HCT116 (cell line): ENCODE measurements at regions not wholly inside any gene's neighbourhood (a gene's known extent, or its start where the extent isn't known, plus 50 kb on each side); places are given as distances from the start of the nearest gene placed in this dataset.

Experiments used
- ATAC-seq: fragments of 200-7000 bp; cut with Tn5 transposase; 2 replicates; pipeline ENCODE4 v1.9.1; 2020; ENCODE audit warnings: mild to moderate bottlenecking, moderate library complexity
- BruUV-seq: library from RNA; stranded (reverse); fragments of 400-500 nt; replicated peaks from 2 replicates; lab custom pipeline; 2021; lab: Mats Ljungman, UMichigan
- CTCF ChIA-PET: fragments of 300-600 bp; sonication (Branson Sonifier 250); formaldehyde crosslinking; loops from one replicate; lab custom pipeline; 2021; ENCODE audit warnings: antibody characterized with exemption; lab: Charles Lee
- POLR2A ChIA-PET: fragments of 300-600, 350-600 bp; sonication (Branson Sonifier 250); formaldehyde crosslinking; loops from one replicate; lab custom pipeline; 2021; ENCODE audit warnings: antibody characterized with exemption; lab: Charles Lee
- RAD21 ChIA-PET, 2 experiments: fragments of 300-600 bp; sonication (Branson Sonifier 250); formaldehyde crosslinking; loops; one replicate each; lab custom pipeline; 2023; ENCODE audit warnings: low total read pairs in 2 of 2; ENCODE audit not compliant: uncharacterized antibody in 2 of 2, unreplicated experiment in 2 of 2, low non-redundant PET in 1 of 2; lab: Charles Lee
- DNase-seq: peaks from one replicate; pipeline ENCODE4 v3.0.0-alpha.2; 2010; ENCODE audit warnings: low read depth, low spot score
- H2AFZ ChIP-seq: fragments of 200-600 bp; shearing (Covaris generic), sonication (generic); 2 replicates; pipeline ENCODE4 v1.6.1; 2017; ENCODE audit warnings: low read depth, mixed run types, mixed read lengths, antibody characterized with exemption, low read length; ENCODE audit not compliant: poor library complexity, severe bottlenecking
- H3K27ac ChIP-seq: 2 replicates; pipeline ENCODE4 v1.5.1; 2012; ENCODE audit warnings: low read depth, low read length
- H3K27me3 ChIP-seq: fragments of 200-600 bp; sonication (generic); 2 replicates; pipeline ENCODE4 v1.6.1; 2016; ENCODE audit warnings: mixed run types, low read length, mixed read lengths; ENCODE audit not compliant: insufficient read depth
- H3K36me3 ChIP-seq, 2 experiments: fragments of 200-500 bp in 1 of 2; fragments of 200-600 bp in 1 of 2; sonication (Bioruptor generic) in 1 of 2; sonication (generic) in 1 of 2; 2 replicates each; pipeline versions ENCODE4 v1.5.1 to v1.6.1; 2014 to 2016; ENCODE audit warnings: low read length in 2 of 2, inconsistent platforms in 1 of 2, mixed read lengths in 1 of 2, mixed run types in 1 of 2; ENCODE audit not compliant: insufficient read depth in 2 of 2, control insufficient read depth in 1 of 2
- H3K4me1 ChIP-seq, 2 experiments: fragments of 200-600 bp in 1 of 2; sonication (generic) in 1 of 2; 2 replicates each; pipeline versions ENCODE4 v1.5.1 to v1.6.1; 2012 to 2017; ENCODE audit warnings: low read length in 2 of 2, inconsistent platforms in 1 of 2, mild to moderate bottlenecking in 1 of 2, mixed read lengths in 1 of 2, mixed run types in 1 of 2, moderate library complexity in 1 of 2; ENCODE audit not compliant: insufficient read depth in 2 of 2, control insufficient read depth in 1 of 2
- H3K4me2 ChIP-seq: fragments of 200-600 bp; sonication (generic); 2 replicates; pipeline ENCODE4 v1.6.1; 2017; ENCODE audit warnings: mixed run types, low read length, mixed read lengths
- H3K4me3 ChIP-seq, 2 experiments: fragments of 200-600 bp in 1 of 2; sonication (generic) in 1 of 2; replicated peaks in 1 of 2; 2 replicates each; pipeline ENCODE4 v1.5.1; 2011 to 2016; ENCODE audit warnings: low read length in 2 of 2, control low read depth in 1 of 2, low read depth in 1 of 2, mild to moderate bottlenecking in 1 of 2, mixed read lengths in 1 of 2, mixed run types in 1 of 2
- H3K79me2 ChIP-seq: fragments of 200-600 bp; sonication (generic); 2 replicates; pipeline ENCODE4 v1.6.1; 2017; ENCODE audit warnings: mild to moderate bottlenecking, mixed run types, low read length, moderate library complexity, mixed read lengths; ENCODE audit not compliant: insufficient read depth
- H3K9ac ChIP-seq: fragments of 200-600 bp; sonication (generic); 2 replicates; pipeline ENCODE4 v1.6.1; 2016; ENCODE audit warnings: low read length, mixed read lengths
- H3K9me2 ChIP-seq: fragments of 200-600 bp; sonication (generic), shearing (Covaris generic); 2 replicates; pipeline ENCODE4 v1.6.1; 2017; ENCODE audit warnings: mixed run types, mild to moderate bottlenecking, moderate library complexity; ENCODE audit not compliant: insufficient read depth
- H3K9me3 ChIP-seq, 2 experiments: fragments of 200-500 bp in 1 of 2; fragments of 200-600 bp in 1 of 2; sonication (Bioruptor generic) in 1 of 2; sonication (generic) in 1 of 2; 2 replicates each; pipeline ENCODE4 v1.6.1; 2014 to 2017; ENCODE audit warnings: low read length in 2 of 2, mixed read lengths in 2 of 2, inconsistent platforms in 1 of 2, low read depth in 1 of 2, mild to moderate bottlenecking in 1 of 2, mixed run types in 1 of 2, moderate library complexity in 1 of 2; ENCODE audit not compliant: control insufficient read depth in 1 of 2, insufficient read depth in 1 of 2
- H4K20me1 ChIP-seq: fragments of 200-600 bp; sonication (generic), shearing (Covaris generic); 2 replicates; pipeline ENCODE4 v1.6.1; 2017; ENCODE audit warnings: mixed run types, mild to moderate bottlenecking, moderate library complexity; ENCODE audit not compliant: insufficient read depth
- CBX3 ChIP-seq: IDR thresholded peaks from 2 replicates; pipeline ENCODE4 v1.6.1; 2012; ENCODE audit warnings: low read depth
- CEBPB ChIP-seq: IDR thresholded peaks from 2 replicates; pipeline ENCODE4 v1.6.1; 2012; ENCODE audit warnings: low read depth
- EGR1 ChIP-seq: IDR thresholded peaks from 2 replicates; pipeline ENCODE4 v1.6.1; 2012; ENCODE audit warnings: low read depth
- ELF1 ChIP-seq: IDR thresholded peaks from 2 replicates; pipeline ENCODE4 v1.6.1; 2012; ENCODE audit warnings: low read depth, borderline replicate concordance
- EZH2 ChIP-seq: fragments of 200-600 bp; sonication (generic); IDR thresholded peaks from 2 replicates; pipeline ENCODE4 v1.6.1; 2017; ENCODE audit warnings: antibody characterized with exemption, mixed run types
- EZH2phosphoT487 ChIP-seq: fragments of 200-600 bp; IDR thresholded peaks from 2 replicates; pipeline ENCODE4 v1.6.1; 2018; ENCODE audit warnings: antibody characterized with exemption, borderline replicate concordance
- FOSL1 ChIP-seq: IDR thresholded peaks from 2 replicates; pipeline ENCODE4 v1.6.1; 2012; ENCODE audit warnings: low read depth
- JUND ChIP-seq: IDR thresholded peaks from 2 replicates; pipeline ENCODE4 v1.6.1; 2012
- POLR2AphosphoS5 ChIP-seq: IDR thresholded peaks from 2 replicates; pipeline ENCODE4 v1.6.1; 2011; ENCODE audit warnings: mild to moderate bottlenecking, low read depth, low read length, moderate library complexity
- RAD21 ChIP-seq: IDR thresholded peaks from 2 replicates; pipeline ENCODE4 v1.6.1; 2012; ENCODE audit warnings: low read depth, mild to moderate bottlenecking
- SIN3A ChIP-seq: IDR thresholded peaks from 2 replicates; pipeline ENCODE4 v1.6.1; 2012; ENCODE audit warnings: low read depth
- SP1 ChIP-seq: IDR thresholded peaks from 2 replicates; pipeline ENCODE4 v1.6.1; 2012; ENCODE audit warnings: low read depth
- SRF ChIP-seq: IDR thresholded peaks from 2 replicates; pipeline ENCODE4 v1.6.1; 2012; ENCODE audit warnings: low read depth
- TCF7L2 ChIP-seq: IDR thresholded peaks from 2 replicates; pipeline ENCODE4 v1.7.0; 2011; ENCODE audit warnings: borderline replicate concordance, inconsistent platforms; ENCODE audit not compliant: insufficient read depth, insufficient read length; ENCODE audit errors: extremely low read depth
- ZNF274 ChIP-seq: fragments of 200-500 bp; sonication (Bioruptor generic); IDR thresholded peaks from 2 replicates; pipeline ENCODE4 v1.6.1; 2014; ENCODE audit warnings: mild to moderate bottlenecking, low read depth, low read length, inconsistent platforms
- intact Hi-C: fragments of 100-400 bp; cut with micrococcal nuclease; formaldehyde crosslinking; loops from 2 replicates; pipeline ENCODE4 v1.10.0; 2022
- TF ChIP-seq, protein P1 (sequence below): IDR thresholded peaks from 2 replicates; pipeline ENCODE4 v1.6.1; 2012
- TF ChIP-seq, protein P2 (sequence below): IDR thresholded peaks from 2 replicates; pipeline ENCODE4 v1.6.1; 2012; ENCODE audit warnings: low read depth
- TF ChIP-seq, protein P3 (sequence below): IDR thresholded peaks from 2 replicates; pipeline ENCODE4 v1.6.1; 2012
- TF ChIP-seq, protein P4 (sequence below): IDR thresholded peaks from 2 replicates; pipeline ENCODE4 v1.6.1; 2011; ENCODE audit warnings: mild to moderate bottlenecking, low read length, moderate library complexity; ENCODE audit not compliant: insufficient replicate concordance; ENCODE audit errors: extremely low read depth

DNA sequence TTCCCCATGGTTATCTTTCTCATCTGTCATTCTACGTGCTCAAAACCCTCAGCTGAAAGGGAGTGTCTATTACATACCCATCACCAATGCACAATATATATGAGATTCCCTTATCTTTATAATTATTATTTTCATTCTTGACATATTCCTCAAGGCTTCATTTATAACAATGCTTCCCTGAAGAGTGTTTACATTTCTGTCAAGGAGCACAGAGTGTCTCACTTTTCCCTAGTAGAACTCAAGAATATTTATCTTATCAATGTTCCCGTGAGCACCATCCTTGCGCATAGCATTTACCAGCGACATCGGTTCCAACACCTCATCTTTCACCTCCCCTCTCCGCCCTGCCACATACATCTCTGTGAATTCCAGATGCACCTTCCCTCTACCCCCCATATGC is 250.6 kb downstream of the PLA2G4A start:
- no peak overlapping the region for H3K9ac ChIP-seq
- no peaks in the 10 kb centered on the region for H3K4me1 ChIP-seq
- H3K36me3 ChIP-seq, result no peaks in the 10 kb centered on the region
- H3K9me3 ChIP-seq, result no peaks in the 10 kb centered on the region
- H2AFZ ChIP-seq, result no peak overlapping the region
- no peak for ATAC-seq
- no peak overlapping the region for H3K4me3 ChIP-seq
- TF ChIP-seq POLR2AphosphoS5 (no peak), EZH2phosphoT487 (no peak), RAD21 (no peak), EGR1 (no peak), SRF (no peak), ZNF274 (no peak), JUND (no peak), CBX3 (no peak), SIN3A (no peak), SP1 (no peak), EZH2 (no peak), TCF7L2 (no peak), ELF1 (no peak), CEBPB (no peak), FOSL1 (no peak)
- TF ChIP-seq, protein P1, sequence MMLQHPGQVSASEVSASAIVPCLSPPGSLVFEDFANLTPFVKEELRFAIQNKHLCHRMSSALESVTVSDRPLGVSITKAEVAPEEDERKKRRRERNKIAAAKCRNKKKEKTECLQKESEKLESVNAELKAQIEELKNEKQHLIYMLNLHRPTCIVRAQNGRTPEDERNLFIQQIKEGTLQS, result no peak
- TF ChIP-seq, protein P2, sequence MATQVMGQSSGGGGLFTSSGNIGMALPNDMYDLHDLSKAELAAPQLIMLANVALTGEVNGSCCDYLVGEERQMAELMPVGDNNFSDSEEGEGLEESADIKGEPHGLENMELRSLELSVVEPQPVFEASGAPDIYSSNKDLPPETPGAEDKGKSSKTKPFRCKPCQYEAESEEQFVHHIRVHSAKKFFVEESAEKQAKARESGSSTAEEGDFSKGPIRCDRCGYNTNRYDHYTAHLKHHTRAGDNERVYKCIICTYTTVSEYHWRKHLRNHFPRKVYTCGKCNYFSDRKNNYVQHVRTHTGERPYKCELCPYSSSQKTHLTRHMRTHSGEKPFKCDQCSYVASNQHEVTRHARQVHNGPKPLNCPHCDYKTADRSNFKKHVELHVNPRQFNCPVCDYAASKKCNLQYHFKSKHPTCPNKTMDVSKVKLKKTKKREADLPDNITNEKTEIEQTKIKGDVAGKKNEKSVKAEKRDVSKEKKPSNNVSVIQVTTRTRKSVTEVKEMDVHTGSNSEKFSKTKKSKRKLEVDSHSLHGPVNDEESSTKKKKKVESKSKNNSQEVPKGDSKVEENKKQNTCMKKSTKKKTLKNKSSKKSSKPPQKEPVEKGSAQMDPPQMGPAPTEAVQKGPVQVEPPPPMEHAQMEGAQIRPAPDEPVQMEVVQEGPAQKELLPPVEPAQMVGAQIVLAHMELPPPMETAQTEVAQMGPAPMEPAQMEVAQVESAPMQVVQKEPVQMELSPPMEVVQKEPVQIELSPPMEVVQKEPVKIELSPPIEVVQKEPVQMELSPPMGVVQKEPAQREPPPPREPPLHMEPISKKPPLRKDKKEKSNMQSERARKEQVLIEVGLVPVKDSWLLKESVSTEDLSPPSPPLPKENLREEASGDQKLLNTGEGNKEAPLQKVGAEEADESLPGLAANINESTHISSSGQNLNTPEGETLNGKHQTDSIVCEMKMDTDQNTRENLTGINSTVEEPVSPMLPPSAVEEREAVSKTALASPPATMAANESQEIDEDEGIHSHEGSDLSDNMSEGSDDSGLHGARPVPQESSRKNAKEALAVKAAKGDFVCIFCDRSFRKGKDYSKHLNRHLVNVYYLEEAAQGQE, result no peak
- TF ChIP-seq, protein P3, sequence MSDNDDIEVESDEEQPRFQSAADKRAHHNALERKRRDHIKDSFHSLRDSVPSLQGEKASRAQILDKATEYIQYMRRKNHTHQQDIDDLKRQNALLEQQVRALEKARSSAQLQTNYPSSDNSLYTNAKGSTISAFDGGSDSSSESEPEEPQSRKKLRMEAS, result no peak
- TF ChIP-seq, protein P4, sequence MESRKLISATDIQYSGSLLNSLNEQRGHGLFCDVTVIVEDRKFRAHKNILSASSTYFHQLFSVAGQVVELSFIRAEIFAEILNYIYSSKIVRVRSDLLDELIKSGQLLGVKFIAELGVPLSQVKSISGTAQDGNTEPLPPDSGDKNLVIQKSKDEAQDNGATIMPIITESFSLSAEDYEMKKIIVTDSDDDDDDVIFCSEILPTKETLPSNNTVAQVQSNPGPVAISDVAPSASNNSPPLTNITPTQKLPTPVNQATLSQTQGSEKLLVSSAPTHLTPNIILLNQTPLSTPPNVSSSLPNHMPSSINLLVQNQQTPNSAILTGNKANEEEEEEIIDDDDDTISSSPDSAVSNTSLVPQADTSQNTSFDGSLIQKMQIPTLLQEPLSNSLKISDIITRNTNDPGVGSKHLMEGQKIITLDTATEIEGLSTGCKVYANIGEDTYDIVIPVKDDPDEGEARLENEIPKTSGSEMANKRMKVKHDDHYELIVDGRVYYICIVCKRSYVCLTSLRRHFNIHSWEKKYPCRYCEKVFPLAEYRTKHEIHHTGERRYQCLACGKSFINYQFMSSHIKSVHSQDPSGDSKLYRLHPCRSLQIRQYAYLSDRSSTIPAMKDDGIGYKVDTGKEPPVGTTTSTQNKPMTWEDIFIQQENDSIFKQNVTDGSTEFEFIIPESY, result no peak
- TF ChIP-seq, all 23 proteins: peak for 0
- no peaks in the 10 kb centered on the region for H3K79me2 ChIP-seq
- H3K9me2 ChIP-seq, result no peaks in the 10 kb centered on the region
- ChIA-PET CTCF (no interaction called here), POLR2A (no interaction called here), RAD21 (no interaction called here)
- no peaks in the 10 kb centered on the region for H3K27me3 ChIP-seq
- no TSS peak for BruUV-seq
- H3K27ac ChIP-seq, result no peak overlapping the region
- DNase-seq, result no peak
- no peak overlapping the region for H3K4me2 ChIP-seq
- H4K20me1 ChIP-seq, result no peaks in the 10 kb centered on the region
- intact Hi-C loops, result no loop called here
